ENCODE measurements at regions not wholly inside any gene's neighbourhood (a gene's known extent, or its start where the extent isn't known, plus 50 kb on each side); places are given as distances from the start of the nearest gene placed in this dataset.

DNA sequence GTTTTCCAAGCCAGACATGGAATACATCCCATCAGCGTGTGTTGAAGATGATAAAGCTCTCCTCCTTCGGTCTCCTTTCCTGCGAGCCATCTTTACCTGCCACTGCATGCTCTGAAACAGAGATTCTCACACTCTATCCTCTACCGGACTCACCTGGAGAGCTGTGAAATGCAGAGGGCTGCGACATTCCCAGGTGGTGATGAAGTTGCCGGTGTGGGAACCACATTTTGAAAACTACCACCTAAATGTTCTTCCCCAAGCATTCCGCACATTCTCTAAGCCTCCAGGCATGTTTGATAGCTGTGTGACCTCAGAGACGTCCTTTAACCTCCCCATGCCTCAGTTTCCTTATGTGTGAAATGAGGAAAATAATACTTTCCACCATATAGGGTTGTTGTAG is 226.2 kb upstream of the RAB6C start:
- TF ChIP-seq CTCF (IDR thresholded peaks at IDR 0.05; ENCODE audit: insufficient read depth, low read length, poor library complexity, severe bottlenecking) (no peak), EZH2phosphoT487 (conservative IDR thresholded peaks at IDR 0.05; ENCODE audit: low read length) (no peak)
